ENCODE measurements at regions not wholly inside any gene's neighbourhood (a gene's known extent, or its start where the extent isn't known, plus 50 kb on each side); places are given as distances from the start of the nearest gene placed in this dataset.

GRCh38 chr18:24930478-24930877, 421.5 kb downstream of the ZNF521 start:
- in situ Hi-C loops (cut with MboI; ENCODE audit: low pct_unique_long_range_greater_than_20kb, low sequenced_read_pairs, unreplicated experiment) = no loop called here
- DNase-seq (ENCODE audit: low spot score) = no peak
- TF ChIP-seq CTCF (IDR thresholded peaks at IDR 0.05; ENCODE audit: extremely low read depth, insufficient read depth, missing control alignments) = no peak

GRCh38 chr18:24930971-24931370, 421.0 kb downstream of the ZNF521 start:
- TF ChIP-seq CTCF (IDR thresholded peaks at IDR 0.05; ENCODE audit: extremely low read depth, insufficient read depth, missing control alignments) = no peak
- in situ Hi-C loops (cut with MboI; ENCODE audit: low pct_unique_long_range_greater_than_20kb, low sequenced_read_pairs, unreplicated experiment) = no loop called here
- DNase-seq (ENCODE audit: low spot score) = no peak

- TF ChIP-seq CTCF (IDR thresholded peaks at IDR 0.05; ENCODE audit: extremely low read depth, insufficient read depth, missing control alignments) = no peak
Measured at GRCh38 chr18:24933345-24933744, 418.6 kb downstream of the ZNF521 start.

GRCh38 chr18:24934258-24934932, 417.6 kb downstream of the ZNF521 start:
- DNase-seq (ENCODE audit: low spot score) = no peak
- TF ChIP-seq CTCF (IDR thresholded peaks at IDR 0.05; ENCODE audit: extremely low read depth, insufficient read depth, missing control alignments) = no peak
- in situ Hi-C loops (cut with MboI; ENCODE audit: low pct_unique_long_range_greater_than_20kb, low sequenced_read_pairs, unreplicated experiment) = no loop called here

More at GRCh38 chr18:24933345-24933744, 418.6 kb downstream of the ZNF521 start:
- in situ Hi-C loops (cut with MboI; ENCODE audit: low pct_unique_long_range_greater_than_20kb, low sequenced_read_pairs, unreplicated experiment) = no loop called here
- no peak for DNase-seq (ENCODE audit: low spot score)

- TF ChIP-seq CTCF (IDR thresholded peaks at IDR 0.05; ENCODE audit: extremely low read depth, insufficient read depth, missing control alignments) = no peak
- DNase-seq (ENCODE audit: low spot score) = no peak
- in situ Hi-C loops (cut with MboI; ENCODE audit: low pct_unique_long_range_greater_than_20kb, low sequenced_read_pairs, unreplicated experiment) = no loop called here
Measured at GRCh38 chr18:24935008-24935407, 417.0 kb downstream of the ZNF521 start.

GRCh38 chr18:24935896-24936295, 416.1 kb downstream of the ZNF521 start:
- in situ Hi-C loops (cut with MboI; ENCODE audit: low pct_unique_long_range_greater_than_20kb, low sequenced_read_pairs, unreplicated experiment) = no loop called here
- no peak for DNase-seq (ENCODE audit: low spot score)
- TF ChIP-seq CTCF (IDR thresholded peaks at IDR 0.05; ENCODE audit: extremely low read depth, insufficient read depth, missing control alignments) = no peak
